H1 (cell line): ENCODE measurements at regions not wholly inside any gene's neighbourhood (a gene's known extent, or its start where the extent isn't known, plus 50 kb on each side); places are given as distances from the start of the nearest gene placed in this dataset.

Experiments used
- E2F6 ChIP-seq: IDR thresholded peaks from 2 replicates; pipeline ENCODE4 v1.6.1; 2012; ENCODE audit warnings: inconsistent platforms
- HDAC2 ChIP-seq, 2 experiments: fragments of 300-600 bp in 1 of 2; sonication (generic) in 1 of 2; IDR thresholded peaks; 2 replicates each; pipeline ENCODE4 v1.6.1; 2011 to 2012; ENCODE audit warnings: low read depth in 2 of 2, low read length in 2 of 2, mild to moderate bottlenecking in 2 of 2, moderate library complexity in 2 of 2, borderline replicate concordance in 1 of 2, inconsistent platforms in 1 of 2
- TEAD4 ChIP-seq: IDR thresholded peaks from 2 replicates; pipeline ENCODE4 v1.6.1; 2012; ENCODE audit warnings: low read depth, low read length, inconsistent platforms, mixed read lengths

GRCh38 chr5:164518741-164519080, 1013.3 kb downstream of the MAT2B start (continued):
- TF ChIP-seq E2F6 (no peak), HDAC2 (IDR thresholded peaks at IDR 0.05; ENCODE audit: borderline replicate concordance in 1 of 2, low read depth in 2 of 2, low read length in 2 of 2) (no peak), TEAD4 (no peak)
